GM18499 (cell line): ENCODE measurements at regions not wholly inside any gene's neighbourhood (a gene's known extent, or its start where the extent isn't known, plus 50 kb on each side); places are given as distances from the start of the nearest gene placed in this dataset.

Experiments
- ATAC-seq: cut with Tn5 transposase; IDR thresholded peaks from one replicate; pipeline ENCODE4 v1.9.1; 2021; ENCODE audit warnings: moderate number of reproducible peaks; ENCODE audit not compliant: insufficient read depth, unreplicated experiment

GRCh38 chr7:113408999-113409398 is 290.6 kb upstream of the SMIM30 start:
- ATAC-seq, result no peak

GRCh38 chr7:113405296-113406056 is 287.1 kb upstream of the SMIM30 start:
- ATAC-seq, result no peak

- ATAC-seq, result no peak
Observed at GRCh38 chr7:113404245-113404644, 285.9 kb upstream of the SMIM30 start.

GRCh38 chr7:113402482-113402881 is 284.1 kb upstream of the SMIM30 start:
- no peak for ATAC-seq

GRCh38 chr7:113402005-113402404 is 283.7 kb upstream of the SMIM30 start:
- no peak for ATAC-seq

- no peak for ATAC-seq
Observed at GRCh38 chr7:113394856-113395255, 276.5 kb upstream of the SMIM30 start.

GRCh38 chr7:113392841-113393540 is 274.6 kb upstream of the SMIM30 start:
- no peak for ATAC-seq

- ATAC-seq, result no peak
Observed at GRCh38 chr7:113392421-113392820, 274.1 kb upstream of the SMIM30 start.

GRCh38 chr7:113389112-113389646 is 270.8 kb upstream of the SMIM30 start:
- ATAC-seq, result no peak

- no peak for ATAC-seq
Observed at GRCh38 chr7:113383638-113384037, 265.3 kb upstream of the SMIM30 start.

- no peak for ATAC-seq
Observed at GRCh38 chr7:113379746-113380145, 261.4 kb upstream of the SMIM30 start.

- no peak for ATAC-seq
Observed at GRCh38 chr7:113374955-113375354, 256.6 kb upstream of the SMIM30 start.

- no peak for ATAC-seq
Observed at GRCh38 chr7:113373863-113374262, 255.5 kb upstream of the SMIM30 start.

GRCh38 chr7:113371416-113372043 is 253.2 kb upstream of the SMIM30 start:
- ATAC-seq, result no peak

- no peak for ATAC-seq
Observed at GRCh38 chr7:113370910-113371309, 252.6 kb upstream of the SMIM30 start.

GRCh38 chr7:113368256-113368655 is 249.9 kb upstream of the SMIM30 start:
- ATAC-seq, result no peak

- ATAC-seq, result no peak
Observed at GRCh38 chr7:113367041-113367586, 248.8 kb upstream of the SMIM30 start.

GRCh38 chr7:113366122-113366521 is 247.8 kb upstream of the SMIM30 start:
- no peak for ATAC-seq

GRCh38 chr7:113349339-113349738 is 231.0 kb upstream of the SMIM30 start:
- ATAC-seq, result no peak

- ATAC-seq, result no peak
Observed at GRCh38 chr7:113339661-113340060, 221.3 kb upstream of the SMIM30 start.
